ENCODE measurements at regions not wholly inside any gene's neighbourhood (a gene's known extent, or its start where the extent isn't known, plus 50 kb on each side); places are given as distances from the start of the nearest gene placed in this dataset.

- TF ChIP-seq CTCF (IDR thresholded peaks at IDR 0.05), result no peak
- peak in 2 of 4 donors; percentile 63 to 75 for TF ChIP-seq POLR2A (IDR thresholded peaks at IDR 0.05)
These were observed 78.7 kb upstream of the PPARA start for GRCh38 chr22:46071451-46072109.
